ENCODE measurements at regions not wholly inside any gene's neighbourhood (a gene's known extent, or its start where the extent isn't known, plus 50 kb on each side); places are given as distances from the start of the nearest gene placed in this dataset.

DNA sequence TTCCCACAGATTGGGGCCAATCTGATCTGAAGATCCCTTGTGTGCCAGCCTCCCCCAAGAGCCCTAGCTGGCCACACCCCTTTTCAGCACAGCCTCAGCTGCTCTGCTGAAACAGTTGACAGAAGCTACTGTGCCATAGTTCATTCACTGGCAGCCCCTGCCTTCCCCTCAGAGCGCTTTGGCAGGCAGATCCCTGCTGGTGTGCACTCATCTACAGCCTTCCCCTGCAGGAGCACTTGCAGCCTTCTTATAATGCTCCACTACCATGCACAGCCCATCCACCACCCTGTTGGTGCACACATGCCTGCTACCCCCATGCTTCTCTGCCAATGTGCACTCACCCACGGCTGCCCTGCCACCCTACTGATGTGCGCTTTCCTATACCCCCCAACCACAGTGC lies 471.3 kb downstream of the MTRR start:
- no peak for TF ChIP-seq POLR2A (IDR thresholded peaks at IDR 0.05)
- TF ChIP-seq, protein P1, sequence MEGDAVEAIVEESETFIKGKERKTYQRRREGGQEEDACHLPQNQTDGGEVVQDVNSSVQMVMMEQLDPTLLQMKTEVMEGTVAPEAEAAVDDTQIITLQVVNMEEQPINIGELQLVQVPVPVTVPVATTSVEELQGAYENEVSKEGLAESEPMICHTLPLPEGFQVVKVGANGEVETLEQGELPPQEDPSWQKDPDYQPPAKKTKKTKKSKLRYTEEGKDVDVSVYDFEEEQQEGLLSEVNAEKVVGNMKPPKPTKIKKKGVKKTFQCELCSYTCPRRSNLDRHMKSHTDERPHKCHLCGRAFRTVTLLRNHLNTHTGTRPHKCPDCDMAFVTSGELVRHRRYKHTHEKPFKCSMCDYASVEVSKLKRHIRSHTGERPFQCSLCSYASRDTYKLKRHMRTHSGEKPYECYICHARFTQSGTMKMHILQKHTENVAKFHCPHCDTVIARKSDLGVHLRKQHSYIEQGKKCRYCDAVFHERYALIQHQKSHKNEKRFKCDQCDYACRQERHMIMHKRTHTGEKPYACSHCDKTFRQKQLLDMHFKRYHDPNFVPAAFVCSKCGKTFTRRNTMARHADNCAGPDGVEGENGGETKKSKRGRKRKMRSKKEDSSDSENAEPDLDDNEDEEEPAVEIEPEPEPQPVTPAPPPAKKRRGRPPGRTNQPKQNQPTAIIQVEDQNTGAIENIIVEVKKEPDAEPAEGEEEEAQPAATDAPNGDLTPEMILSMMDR (IDR thresholded peaks at IDR 0.05) = no peak
